HUES64 (cell line): ENCODE measurements at regions not wholly inside any gene's neighbourhood (a gene's known extent, or its start where the extent isn't known, plus 50 kb on each side); places are given as distances from the start of the nearest gene placed in this dataset.
"Not testable (repeated sequence)": the region's sequence is repeated elsewhere in the genome, so short reads cannot be mapped to it uniquely, and the experiment has no call there.

Source experiments
- H3K27ac ChIP-seq: 2 replicates; pipeline ENCODE4 v1.7.0; 2013; ENCODE audit warnings: low read depth, low read length, inconsistent platforms
- H3K27me3 ChIP-seq: 2 replicates; pipeline ENCODE4 v1.6.1; 2013; ENCODE audit warnings: mild to moderate bottlenecking, low read length; ENCODE audit not compliant: insufficient read depth
- H3K36me3 ChIP-seq: 2 replicates; pipeline ENCODE4 v1.6.1; 2013; ENCODE audit warnings: mild to moderate bottlenecking, low read length; ENCODE audit not compliant: insufficient read depth
- H3K4me1 ChIP-seq: 2 replicates; pipeline ENCODE4 v1.6.1; 2013; ENCODE audit warnings: mild to moderate bottlenecking, low read length, moderate library complexity; ENCODE audit not compliant: insufficient read depth
- H3K4me3 ChIP-seq: 2 replicates; pipeline ENCODE4 v1.5.1; 2013; ENCODE audit warnings: mild to moderate bottlenecking, low read length, moderate library complexity
- H3K9ac ChIP-seq: 2 replicates; pipeline ENCODE4 v1.6.1; 2013; ENCODE audit warnings: mild to moderate bottlenecking, low read depth, low read length
- H3K9me3 ChIP-seq: 2 replicates; pipeline ENCODE4 v1.6.1; 2013; ENCODE audit warnings: low read depth, low read length; ENCODE audit not compliant: insufficient read depth
- WGBS: fragments of 150-250, 120-280 bp; methylation state at CpG from one replicate; pipeline ENCODE4 v1.1.7; 2013; ENCODE audit warnings: missing lambda C conversion rate; 5-methylcytosine and 5-hydroxymethylcytosine counted together

GRCh38 chrX:1006156-1006730 is 206.2 kb downstream of the CRLF2 start:
- WGBS, result 94% methylated on average over 20 of the region's 20 CpGs
- no peak overlapping the region for H3K4me3 ChIP-seq
- H3K27me3 ChIP-seq, result no peaks in the 10 kb centered on the region
- H3K9me3 ChIP-seq, result no peaks in the 10 kb centered on the region
- no peak overlapping the region for H3K27ac ChIP-seq
- H3K36me3 ChIP-seq, result no peaks in the 10 kb centered on the region
- no peak overlapping the region for H3K9ac ChIP-seq
- H3K4me1 ChIP-seq, result no peaks in the 10 kb centered on the region

- Histone ChIP-seq H3K4me1 (peaks cover 3% of the 10 kb centered on the region; the same call in 1 of the 2 replicates), H3K36me3 (no peaks in the 10 kb centered on the region), H3K9ac (no peak overlapping the region), H3K27me3 (no peaks in the 10 kb centered on the region), H3K4me3 (no peak overlapping the region), H3K27ac (no peak overlapping the region), H3K9me3 (no peaks in the 10 kb centered on the region)
- WGBS, result 94% methylated on average over 23 of the region's 23 CpGs
These were observed 209.8 kb downstream of the CRLF2 start for GRCh38 chrX:1002611-1003010.

GRCh38 chrX:997631-998137 is 214.8 kb downstream of the CRLF2 start:
- peaks cover 6% of the 10 kb centered on the region; the same call in 1 of the 2 replicates for H3K4me1 ChIP-seq
- WGBS, result 3% methylated on average over 10 of the region's 10 CpGs
- H3K9me3 ChIP-seq, result 0 out of 2 replicates have a peak, but pooled peaks cover 2% of the 10 kb centered on the region
- no peak overlapping the region for H3K4me3 ChIP-seq
- no peaks in the 10 kb centered on the region for H3K36me3 ChIP-seq
- no peaks in the 10 kb centered on the region for H3K27me3 ChIP-seq
- peak overlapping the region; percentile 15; the same call in 1 of the 2 replicates for H3K9ac ChIP-seq
- H3K27ac ChIP-seq, result peak overlapping the region; percentile 72; the same call in 1 of the 2 replicates

- H3K4me3 ChIP-seq, result no peak overlapping the region
- peaks cover 6% of the 10 kb centered on the region; the same call in 1 of the 2 replicates for H3K4me1 ChIP-seq
- H3K27ac ChIP-seq, result no peak overlapping the region
- no peak overlapping the region for H3K9ac ChIP-seq
- H3K27me3 ChIP-seq, result no peaks in the 10 kb centered on the region
- WGBS, result 89% methylated on average over 2 of the region's 2 CpGs
- H3K36me3 ChIP-seq, result no peaks in the 10 kb centered on the region
- H3K9me3 ChIP-seq, result 0 out of 2 replicates have a peak, but pooled peaks cover 2% of the 10 kb centered on the region
These were observed 217.7 kb downstream of the CRLF2 start for GRCh38 chrX:994780-995179.

GRCh38 chrX:989959-990510 is 222.4 kb downstream of the CRLF2 start:
- Histone ChIP-seq H3K4me3 (no peak overlapping the region), H3K9ac (no peak overlapping the region), H3K4me1 (no peaks in the 10 kb centered on the region), H3K27ac (no peak overlapping the region), H3K36me3 (no peaks in the 10 kb centered on the region), H3K27me3 (no peaks in the 10 kb centered on the region), H3K9me3 (0 out of 2 replicates have a peak, but pooled peaks cover 2% of the 10 kb centered on the region)
- 91% methylated on average over 25 of the region's 25 CpGs for WGBS

GRCh38 chrX:988530-988929 is 223.9 kb downstream of the CRLF2 start:
- not testable (repeated sequence) for H3K27me3 ChIP-seq, H3K36me3 ChIP-seq, H3K4me1 ChIP-seq, H3K9ac ChIP-seq, H3K4me3 ChIP-seq, H3K27ac ChIP-seq
- peaks cover 13% of the 10 kb centered on the region for H3K9me3 ChIP-seq
- WGBS, result 96% methylated on average over 6 of the region's 6 CpGs

- peak overlapping the region; percentile 82; the same call in 1 of the 2 replicates for H3K27ac ChIP-seq
- H3K9me3 ChIP-seq, result peaks cover 16% of the 10 kb centered on the region
- WGBS, result 3% methylated on average over 20 of the region's 20 CpGs
These were observed 230.4 kb downstream of the CRLF2 start for GRCh38 chrX:981791-982626.

GRCh38 chrX:980587-981235 is 231.7 kb downstream of the CRLF2 start:
- Histone ChIP-seq H3K9ac (no peak overlapping the region), H3K36me3 (no peaks in the 10 kb centered on the region), H3K4me3 (no peak overlapping the region; the same call in 1 of the 2 replicates), H3K27ac (no peak overlapping the region; the same call in 1 of the 2 replicates), H3K27me3 (peaks cover 6% of the 10 kb centered on the region), H3K4me1 (peaks cover 15% of the 10 kb centered on the region), H3K9me3 (peaks cover 16% of the 10 kb centered on the region)
- 18% methylated on average over 7 of the region's 7 CpGs for WGBS

More at GRCh38 chrX:981791-982626, 230.4 kb downstream of the CRLF2 start:
- Histone ChIP-seq H3K36me3 (no peaks in the 10 kb centered on the region), H3K9ac (no peak overlapping the region), H3K4me3 (peak overlapping the region; percentile 38), H3K4me1 (peaks cover 15% of the 10 kb centered on the region), H3K27me3 (peaks cover 6% of the 10 kb centered on the region)

GRCh38 chrX:979127-979526 is 233.3 kb downstream of the CRLF2 start:
- not testable (repeated sequence) for H3K9ac ChIP-seq, H3K27ac ChIP-seq, H3K4me3 ChIP-seq, H3K27me3 ChIP-seq, H3K36me3 ChIP-seq
- 95% methylated on average over 16 of the region's 18 CpGs for WGBS
- Histone ChIP-seq H3K9me3 (peaks cover 11% of the 10 kb centered on the region), H3K4me1 (peaks cover 15% of the 10 kb centered on the region)

GRCh38 chrX:973010-973632 is 239.3 kb downstream of the CRLF2 start:
- no peaks in the 10 kb centered on the region for H3K36me3 ChIP-seq
- H3K9ac ChIP-seq, result no peak overlapping the region
- no peaks in the 10 kb centered on the region for H3K27me3 ChIP-seq
- H3K4me3 ChIP-seq, result no peak overlapping the region
- no peaks in the 10 kb centered on the region for H3K4me1 ChIP-seq
- WGBS, result 94% methylated on average over 21 of the region's 23 CpGs
- H3K9me3 ChIP-seq, result no peaks in the 10 kb centered on the region
- no peak overlapping the region for H3K27ac ChIP-seq
